H9 (cell line): ENCODE measurements at regions not wholly inside any gene's neighbourhood (a gene's known extent, or its start where the extent isn't known, plus 50 kb on each side); places are given as distances from the start of the nearest gene placed in this dataset.

Experiments used
- DNase-seq: peaks from one replicate; pipeline ENCODE4 v3.0.0-alpha.2; 2017
- H2AFZ ChIP-seq: one replicate; pipeline ENCODE4 v1.6.1; 2013; ENCODE audit warnings: mild to moderate bottlenecking, low read length, control low read depth, moderate library complexity
- H2AK5ac ChIP-seq: 2 replicates; pipeline ENCODE4 v1.6.1; 2013; ENCODE audit warnings: low read length, control low read depth, mixed read lengths; ENCODE audit not compliant: insufficient read length
- H2BK120ac ChIP-seq: one replicate; pipeline ENCODE4 v1.6.1; 2013; ENCODE audit warnings: low read depth, mild to moderate bottlenecking, low read length, control low read depth, inconsistent platforms; ENCODE audit not compliant: poor library complexity, severe bottlenecking
- H2BK12ac ChIP-seq: 2 replicates; pipeline ENCODE4 v1.6.1; 2013; ENCODE audit warnings: low read length, control low read depth, mixed read lengths, low read depth; ENCODE audit not compliant: insufficient read length
- H2BK15ac ChIP-seq: 2 replicates; pipeline ENCODE4 v1.6.1; 2013; ENCODE audit warnings: low read depth, low read length, control low read depth
- H2BK20ac ChIP-seq: one replicate; pipeline ENCODE4 v1.6.1; 2013; ENCODE audit warnings: low read depth, mild to moderate bottlenecking, low read length, control low read depth, inconsistent platforms; ENCODE audit not compliant: poor library complexity, severe bottlenecking
- H2BK5ac ChIP-seq: 2 replicates; pipeline ENCODE4 v1.6.1; 2013; ENCODE audit warnings: low read length, control low read depth, mixed read lengths; ENCODE audit not compliant: insufficient read length
- H3K14ac ChIP-seq: 2 replicates; pipeline ENCODE4 v1.6.1; 2013; ENCODE audit warnings: low read length, control low read depth; ENCODE audit not compliant: insufficient read depth
- H3K18ac ChIP-seq: 2 replicates; pipeline ENCODE4 v1.6.1; 2013; ENCODE audit warnings: low read depth, mild to moderate bottlenecking, mixed read lengths, low read length, control low read depth; ENCODE audit not compliant: insufficient read length
- H3K23ac ChIP-seq: 2 replicates; pipeline ENCODE4 v1.6.1; 2013; ENCODE audit warnings: low read length, control low read depth, mixed read lengths, low read depth; ENCODE audit not compliant: insufficient read length
- H3K23me2 ChIP-seq: 2 replicates; pipeline ENCODE4 v1.6.1; 2013; ENCODE audit warnings: low read depth, mild to moderate bottlenecking, mixed read lengths, low read length, control low read depth; ENCODE audit not compliant: insufficient read length, poor library complexity, severe bottlenecking
- H3K27ac ChIP-seq: 2 replicates; pipeline ENCODE4 v1.5.1; 2013; ENCODE audit warnings: low read length, control low read depth, mixed read lengths, low read depth; ENCODE audit not compliant: insufficient read length
- H3K27me3 ChIP-seq: 2 replicates; pipeline ENCODE4 v1.6.1; 2013; ENCODE audit warnings: low read length, control low read depth, inconsistent platforms; ENCODE audit not compliant: insufficient read depth
- H3K4ac ChIP-seq: 2 replicates; pipeline ENCODE4 v1.6.1; 2013; ENCODE audit warnings: low read depth, mild to moderate bottlenecking, control low read depth, inconsistent platforms, low read length, moderate library complexity
- H3K4me1 ChIP-seq: 2 replicates; pipeline ENCODE4 v1.6.1; 2013; ENCODE audit warnings: low read length, control low read depth, inconsistent platforms; ENCODE audit not compliant: insufficient read depth
- H3K4me2 ChIP-seq: 2 replicates; pipeline ENCODE4 v1.6.1; 2013; ENCODE audit warnings: low read length, control low read depth, mixed read lengths; ENCODE audit not compliant: insufficient read length, insufficient read depth
- H3K56ac ChIP-seq: 2 replicates; pipeline ENCODE4 v1.6.1; 2013; ENCODE audit warnings: low read depth, mild to moderate bottlenecking, mixed read lengths, low read length, control low read depth; ENCODE audit not compliant: insufficient read length
- H3K79me1 ChIP-seq: 2 replicates; pipeline ENCODE4 v1.6.1; 2013; ENCODE audit warnings: low read depth, mild to moderate bottlenecking, moderate library complexity, low read length, control low read depth, inconsistent platforms; ENCODE audit not compliant: insufficient read depth, poor library complexity, severe bottlenecking
- H3K79me2 ChIP-seq: 2 replicates; pipeline ENCODE4 v1.6.1; 2013; ENCODE audit warnings: low read length, control low read depth, inconsistent platforms; ENCODE audit not compliant: insufficient read depth
- H3K9ac ChIP-seq: 2 replicates; pipeline ENCODE4 v1.6.1; 2013; ENCODE audit warnings: low read length, control low read depth, mixed read lengths; ENCODE audit not compliant: insufficient read length; ENCODE audit errors: extremely low read depth
- H3K9me3 ChIP-seq: one replicate; pipeline ENCODE4 v1.6.1; 2013; ENCODE audit warnings: low read depth, low read length, inconsistent platforms; ENCODE audit not compliant: control insufficient read depth
- H3T11ph ChIP-seq: one replicate; pipeline ENCODE4 v1.6.1; 2013; ENCODE audit warnings: mild to moderate bottlenecking, low read length, control low read depth, inconsistent platforms
- H4K20me1 ChIP-seq: one replicate; pipeline ENCODE4 v1.6.1; 2013; ENCODE audit not compliant: control insufficient read depth, insufficient read length, insufficient read depth
- H4K5ac ChIP-seq: 2 replicates; pipeline ENCODE4 v1.6.1; 2013; ENCODE audit warnings: low read depth, mild to moderate bottlenecking, mixed read lengths, low read length, control low read depth; ENCODE audit not compliant: insufficient read length
- H4K8ac ChIP-seq: replicated peaks from 2 replicates; pipeline ENCODE4 v1.6.1; 2013; ENCODE audit warnings: low read length, control low read depth, mixed read lengths, low read depth; ENCODE audit not compliant: insufficient read length
- H4K91ac ChIP-seq: 2 replicates; pipeline ENCODE4 v1.6.1; 2013; ENCODE audit warnings: low read depth, mild to moderate bottlenecking, moderate library complexity, mixed read lengths, low read length, control low read depth; ENCODE audit not compliant: insufficient read length
- H3K27ac Mint-ChIP-seq, 3 experiments: 2 replicates in 2 of 3; 3 replicates in 1 of 3; pipeline ENCODE4 v1.8.0; 2020 to 2021; ENCODE audit warnings: mixed read lengths in 3 of 3, mild to moderate bottlenecking in 1 of 3, moderate library complexity in 1 of 3
- H3K27me3 Mint-ChIP-seq: 2 replicates; pipeline ENCODE4 v1.8.0; 2021; ENCODE audit warnings: low read depth, mild to moderate bottlenecking, moderate library complexity, mixed read lengths
- H3K36me3 Mint-ChIP-seq, 3 experiments: 2 replicates in 2 of 3; 3 replicates in 1 of 3; pipeline ENCODE4 v1.8.0; 2020 to 2021; ENCODE audit warnings: low read depth in 3 of 3, mixed read lengths in 3 of 3; ENCODE audit not compliant: insufficient read depth in 1 of 3
- H3K4me1 Mint-ChIP-seq, 2 experiments: 2 replicates each; pipeline ENCODE4 v1.8.0; 2020; ENCODE audit warnings: mixed read lengths in 2 of 2
- H3K4me3 Mint-ChIP-seq, 2 experiments: 2 replicates in 1 of 2; 3 replicates in 1 of 2; pipeline ENCODE4 v1.8.0; 2020 to 2021; ENCODE audit warnings: mild to moderate bottlenecking in 2 of 2, mixed read lengths in 2 of 2, moderate library complexity in 1 of 2
- H3K9me3 Mint-ChIP-seq, 2 experiments: 2 replicates in 1 of 2; 3 replicates in 1 of 2; pipeline ENCODE4 v1.8.0; 2020; ENCODE audit warnings: mild to moderate bottlenecking in 2 of 2, mixed read lengths in 2 of 2, moderate library complexity in 1 of 2
- WGBS: extraction: QIAGEN DNeasy Blood & Tissue Kit; methylation state at CpG from one replicate; pipeline ENCODE4 v1.1.7; 2013; ENCODE audit warnings: missing lambda C conversion rate, low lambda C conversion rate, mixed read lengths; ENCODE audit not compliant: insufficient read length; ENCODE audit errors: extremely low coverage; 5-methylcytosine and 5-hydroxymethylcytosine counted together
- TF ChIP-seq, protein P1 (sequence below): fragments of 200-600 bp; sonication (generic); conservative IDR thresholded peaks from 3 replicates; pipeline ENCODE4 v1.8.0; 2021; ENCODE audit warnings: antibody characterized with exemption, mild to moderate bottlenecking

DNA sequence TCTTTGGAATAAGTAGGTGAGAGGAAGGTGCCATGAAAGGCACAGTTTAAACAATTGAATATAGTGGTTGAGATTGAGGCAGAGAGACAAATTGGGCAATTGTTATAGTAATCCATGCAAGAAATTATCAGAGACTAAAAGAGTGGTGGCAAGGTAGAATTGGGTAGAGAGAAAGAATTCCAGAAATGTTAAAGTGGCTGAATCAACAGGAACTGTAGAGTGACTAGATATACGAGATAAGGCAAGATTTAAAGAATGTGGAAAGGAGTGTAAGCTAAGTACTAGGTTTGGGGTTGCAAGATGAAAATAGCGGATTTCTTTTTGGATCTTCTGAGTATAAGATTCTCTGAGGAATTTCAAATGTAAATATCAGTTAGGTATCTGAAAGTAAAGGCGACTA, 285.2 kb downstream of the DMRTA1 start:
- no peaks in the 10 kb centered on the region for H3K79me1 ChIP-seq
- no peak overlapping the region for H3K4ac ChIP-seq
- no peak overlapping the region for H2BK12ac ChIP-seq
- no peak overlapping the region for H2AK5ac ChIP-seq
- H2BK15ac ChIP-seq = no peak overlapping the region
- H4K5ac ChIP-seq = no peak overlapping the region
- no peak overlapping the region for H3K4me2 ChIP-seq
- no peak overlapping the region for H4K8ac ChIP-seq
- no peaks in the 10 kb centered on the region for H4K20me1 ChIP-seq
- H3K23me2 ChIP-seq = no peaks in the 10 kb centered on the region
- H4K91ac ChIP-seq = no peak overlapping the region
- Mint-ChIP-seq H3K9me3 (no peaks in the 10 kb centered on the region), H3K27me3 (no peaks in the 10 kb centered on the region), H3K4me3 (no peak overlapping the region), H3K4me1 (no peaks in the 10 kb centered on the region), H3K36me3 (no peaks in the 10 kb centered on the region; a peak in 1 of 7 replicates), H3K27ac (no peak overlapping the region; a peak in 1 of 7 replicates)
- no peak overlapping the region for H2BK5ac ChIP-seq
- TF ChIP-seq, protein P1, sequence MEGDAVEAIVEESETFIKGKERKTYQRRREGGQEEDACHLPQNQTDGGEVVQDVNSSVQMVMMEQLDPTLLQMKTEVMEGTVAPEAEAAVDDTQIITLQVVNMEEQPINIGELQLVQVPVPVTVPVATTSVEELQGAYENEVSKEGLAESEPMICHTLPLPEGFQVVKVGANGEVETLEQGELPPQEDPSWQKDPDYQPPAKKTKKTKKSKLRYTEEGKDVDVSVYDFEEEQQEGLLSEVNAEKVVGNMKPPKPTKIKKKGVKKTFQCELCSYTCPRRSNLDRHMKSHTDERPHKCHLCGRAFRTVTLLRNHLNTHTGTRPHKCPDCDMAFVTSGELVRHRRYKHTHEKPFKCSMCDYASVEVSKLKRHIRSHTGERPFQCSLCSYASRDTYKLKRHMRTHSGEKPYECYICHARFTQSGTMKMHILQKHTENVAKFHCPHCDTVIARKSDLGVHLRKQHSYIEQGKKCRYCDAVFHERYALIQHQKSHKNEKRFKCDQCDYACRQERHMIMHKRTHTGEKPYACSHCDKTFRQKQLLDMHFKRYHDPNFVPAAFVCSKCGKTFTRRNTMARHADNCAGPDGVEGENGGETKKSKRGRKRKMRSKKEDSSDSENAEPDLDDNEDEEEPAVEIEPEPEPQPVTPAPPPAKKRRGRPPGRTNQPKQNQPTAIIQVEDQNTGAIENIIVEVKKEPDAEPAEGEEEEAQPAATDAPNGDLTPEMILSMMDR = no peak
- WGBS = no CpG with 5 or more reads among the region's 3 CpGs
- DNase-seq = no peak
- no peak overlapping the region for H3T11ph ChIP-seq
- no peak overlapping the region for H3K56ac ChIP-seq
- no peak overlapping the region for H3K9ac ChIP-seq
- H3K23ac ChIP-seq = no peak overlapping the region
- no peak overlapping the region for H3K27ac ChIP-seq
- no peak overlapping the region for H3K14ac ChIP-seq
- no peaks in the 10 kb centered on the region for H3K9me3 ChIP-seq
- no peak overlapping the region for H2BK120ac ChIP-seq
- H3K4me1 ChIP-seq = no peaks in the 10 kb centered on the region
- H2BK20ac ChIP-seq = no peak overlapping the region
- H3K27me3 ChIP-seq = no peaks in the 10 kb centered on the region
- no peak overlapping the region for H2AFZ ChIP-seq
- H3K79me2 ChIP-seq = no peaks in the 10 kb centered on the region
- H3K18ac ChIP-seq = no peak overlapping the region
